ENCODE measurements at regions not wholly inside any gene's neighbourhood (a gene's known extent, or its start where the extent isn't known, plus 50 kb on each side); places are given as distances from the start of the nearest gene placed in this dataset.

GRCh38 chr5:91946870-91947269 is 563.8 kb upstream of the ARRDC3 start:
- no peak for TF ChIP-seq CTCF (IDR thresholded peaks at IDR 0.05 in 8 of 11, conservative IDR thresholded peaks at IDR 0.05 in 3 of 11)
- no peak for TF ChIP-seq POLR2A (IDR thresholded peaks at IDR 0.05)
- no peak for TF ChIP-seq POLR2AphosphoS5 (IDR thresholded peaks at IDR 0.05)

Measured in spleen (tissue), 7 donors.